Pons (tissue), 1 donor: ENCODE measurements at regions not wholly inside any gene's neighbourhood (a gene's known extent, or its start where the extent isn't known, plus 50 kb on each side); places are given as distances from the start of the nearest gene placed in this dataset.
"Not testable (repeated sequence)": the region's sequence is repeated elsewhere in the genome, so short reads cannot be mapped to it uniquely, and the experiment has no call there.

Experiments
- DNase-seq: peaks from one replicate; pipeline ENCODE4 v3.0.0-alpha.2; 2016; ENCODE audit warnings: low spot score

DNA sequence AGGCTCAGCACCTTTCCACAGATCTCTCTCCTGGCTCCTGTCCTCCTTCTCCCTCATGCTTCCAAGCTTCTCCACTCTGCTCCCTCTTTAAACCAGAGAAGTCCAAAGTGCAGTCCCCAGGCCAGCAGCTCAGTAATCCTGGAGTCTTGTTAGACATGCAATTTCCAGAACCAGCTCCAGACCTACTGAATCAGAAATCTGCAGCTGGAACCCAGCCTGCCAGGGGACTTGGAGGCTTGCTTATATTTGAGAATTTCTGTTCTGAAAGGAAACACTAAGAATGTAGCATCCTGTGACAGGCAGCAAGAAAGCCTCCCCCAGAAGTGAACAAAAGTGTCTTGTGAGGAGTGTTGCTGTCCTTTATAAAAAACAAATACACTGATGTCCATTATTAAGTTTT is 438.1 kb downstream of the BCKDHB start:
- DNase-seq: peak; percentile 36

DNA sequence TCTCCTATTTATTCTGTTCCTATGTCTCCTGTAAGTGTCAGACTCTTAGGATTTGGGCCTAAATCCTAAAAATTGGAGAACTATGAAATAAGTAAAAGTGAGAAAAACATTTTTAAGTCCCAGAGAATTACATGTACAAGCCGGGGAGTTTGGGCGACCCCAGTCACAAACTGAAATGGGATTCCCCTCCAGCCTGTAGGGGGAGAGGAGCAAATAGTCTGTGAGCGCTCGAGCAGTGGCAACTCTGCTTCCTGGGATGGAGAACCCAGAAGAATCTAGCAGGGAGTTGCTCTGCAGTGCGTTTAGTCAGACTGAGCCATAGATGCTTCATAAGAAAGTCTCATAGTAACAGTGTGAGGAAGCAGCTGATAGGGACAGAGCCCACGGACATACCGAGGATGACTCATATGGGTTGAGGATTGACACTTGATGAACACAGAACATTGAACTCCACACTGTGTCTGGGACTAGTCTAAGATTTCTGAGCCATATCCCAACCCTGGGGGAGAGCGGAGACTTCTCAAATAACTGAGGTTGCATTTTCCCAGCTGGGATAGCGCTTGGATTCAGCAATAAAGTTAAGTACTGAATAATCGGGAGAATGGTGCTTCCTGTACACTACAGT is 437.2 kb downstream of the BCKDHB start:
- DNase-seq: peak; percentile 28

- DNase-seq: peak; percentile 87
Observed at GRCh38 chr6:80543151-80543550, 436.7 kb downstream of the BCKDHB start.

DNA sequence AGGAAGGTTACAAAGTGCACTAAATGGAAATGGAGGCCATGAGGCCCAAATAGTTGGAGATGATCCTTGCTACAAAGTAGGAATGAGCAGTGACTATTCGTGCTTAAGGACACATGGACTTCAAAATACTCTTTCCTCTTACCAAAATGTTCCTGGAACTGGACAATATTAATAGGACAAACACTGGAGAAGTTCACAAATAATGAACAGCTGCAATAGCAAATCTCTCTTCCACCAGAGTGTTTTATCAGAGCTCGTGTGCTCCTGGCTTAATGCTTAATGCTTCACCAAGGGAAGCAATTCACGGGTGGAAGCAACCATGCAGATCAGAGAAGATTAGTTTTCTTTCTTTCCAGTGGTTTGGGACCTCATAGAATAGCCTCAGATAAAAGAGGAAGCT is 435.4 kb downstream of the BCKDHB start:
- no peak for DNase-seq

DNA sequence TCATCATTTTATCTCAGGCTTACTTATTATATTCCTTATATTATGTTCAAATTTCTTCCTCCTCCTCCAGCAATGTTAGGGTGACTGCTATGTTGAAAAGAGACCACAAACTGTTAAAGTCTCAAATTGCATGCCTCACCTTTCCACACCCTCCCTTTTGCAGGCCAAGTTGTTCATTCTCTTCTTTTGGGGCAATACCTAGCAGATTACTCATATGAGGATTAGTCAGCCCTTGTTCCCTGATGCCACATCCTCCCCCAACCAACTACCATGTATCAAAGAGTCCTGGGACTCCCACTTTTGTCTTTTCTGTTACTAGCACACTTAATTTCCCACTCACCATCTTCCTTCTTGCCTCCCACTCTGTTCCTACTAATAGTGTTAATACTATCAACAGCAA is 434.7 kb downstream of the BCKDHB start:
- DNase-seq: no peak

- DNase-seq: no peak
Observed at GRCh38 chr6:80540700-80541099, 434.2 kb downstream of the BCKDHB start.

DNA sequence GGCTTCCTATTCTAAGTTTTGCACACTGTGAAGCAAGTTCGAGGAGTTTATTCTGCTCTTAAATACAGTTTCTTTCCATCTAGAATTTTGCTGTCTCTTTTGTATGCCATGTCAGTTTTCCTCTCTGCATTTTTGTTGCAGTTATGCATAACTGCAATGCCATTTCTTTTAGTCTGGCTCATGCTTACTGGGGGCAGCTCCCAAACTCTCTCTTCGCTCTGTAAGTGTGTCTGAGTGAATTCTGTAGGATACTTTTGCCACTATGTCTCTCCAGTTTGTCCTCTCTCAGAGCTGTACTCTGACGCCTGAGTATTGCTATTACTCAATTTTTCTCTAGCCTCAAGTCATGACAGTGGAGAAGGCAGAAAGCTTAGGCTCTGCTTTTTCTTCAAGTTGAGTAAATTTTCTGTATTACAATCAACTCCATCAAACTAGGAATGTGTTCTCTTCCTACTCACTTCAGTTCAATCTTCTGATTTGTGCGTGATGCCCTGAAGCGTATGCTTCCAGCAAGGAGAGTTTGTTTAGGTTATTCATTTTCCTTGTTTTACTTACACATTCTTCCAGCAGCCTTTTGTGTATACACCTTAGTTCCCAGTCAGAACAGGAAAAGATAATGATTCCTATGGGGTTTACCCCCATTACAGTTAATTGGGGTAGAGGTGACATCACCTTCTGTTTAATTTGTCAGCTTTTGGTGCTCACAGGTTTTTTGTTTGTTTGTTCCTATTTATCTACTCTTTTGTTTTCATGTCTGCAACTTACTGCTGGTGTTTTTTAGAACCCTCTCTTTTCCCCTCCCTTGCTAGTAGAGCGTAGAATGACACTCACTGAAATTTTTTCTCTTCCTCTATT is 430.9 kb downstream of the BCKDHB start:
- DNase-seq: no peak

DNA sequence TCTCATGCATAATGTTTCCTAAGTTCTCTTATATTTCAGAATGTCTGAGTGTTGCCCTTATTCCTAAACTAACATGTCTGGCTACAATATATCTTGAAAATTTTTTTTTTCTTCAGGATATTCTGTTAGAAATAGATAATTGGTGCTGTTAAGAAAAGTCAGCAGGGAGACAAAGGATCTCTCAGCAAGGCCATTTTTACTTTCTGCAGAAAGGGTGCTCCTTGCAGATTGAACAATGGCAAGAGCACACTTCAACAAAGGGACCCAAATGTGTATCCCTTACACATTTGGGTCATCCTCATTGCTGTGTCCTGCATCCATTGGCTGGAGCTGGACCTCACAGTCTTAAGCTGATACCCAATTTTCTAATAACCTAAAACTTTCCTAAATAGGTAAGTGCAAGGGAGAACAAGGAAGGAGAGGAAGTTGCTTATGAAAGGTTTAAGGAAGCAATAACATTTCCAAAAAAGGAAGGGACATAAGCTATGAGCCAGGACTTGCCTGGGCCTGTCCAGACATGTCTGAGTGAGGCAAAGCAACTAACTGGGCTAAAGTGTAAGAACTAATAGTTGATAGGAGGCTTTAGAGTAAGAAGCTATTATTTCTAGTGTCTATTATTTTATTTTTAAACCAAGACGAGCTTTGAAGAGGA is 429.6 kb downstream of the BCKDHB start:
- no peak for DNase-seq

DNA sequence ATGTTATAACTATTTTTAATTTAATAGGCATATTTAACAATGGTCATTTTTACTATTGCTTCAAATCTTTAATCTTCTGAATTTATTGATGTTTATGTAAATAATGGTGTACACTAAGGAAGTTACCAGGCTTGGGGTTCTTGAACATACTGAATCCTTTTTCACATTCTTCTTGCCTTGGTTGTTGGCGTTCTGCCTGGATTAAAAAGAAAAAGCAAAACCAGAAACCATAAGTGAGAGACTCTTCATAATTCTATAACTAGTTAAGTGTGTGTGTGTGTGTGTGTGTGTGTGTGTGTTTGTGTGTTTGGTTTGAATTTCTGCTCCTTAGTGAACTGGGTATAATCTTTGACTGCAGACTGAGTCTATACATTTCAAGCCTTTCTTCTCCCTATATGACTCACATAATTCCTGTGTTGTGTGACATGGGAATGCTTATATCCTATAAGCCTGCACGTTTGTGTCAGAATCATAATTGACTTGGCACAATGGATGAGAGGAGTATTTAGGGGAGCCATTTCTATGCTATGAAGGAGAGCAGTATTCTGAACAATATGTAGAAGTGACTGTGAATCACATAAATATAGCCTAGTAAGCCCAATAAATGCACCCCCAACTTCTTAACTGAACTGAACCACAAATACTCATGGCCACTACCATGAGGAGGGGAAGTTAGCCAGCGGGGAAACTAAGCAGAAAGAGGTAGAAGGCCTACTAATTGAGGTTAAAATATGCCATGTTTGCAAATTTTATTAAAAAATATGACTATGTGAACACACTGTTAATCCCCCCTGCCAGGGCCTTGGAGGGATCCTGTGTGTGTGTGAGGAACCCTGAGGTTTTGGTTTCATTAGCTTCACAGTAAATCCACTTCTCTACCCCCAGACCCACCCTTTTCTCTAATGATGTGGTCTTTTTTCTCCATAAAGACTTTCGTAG is 425.5 kb downstream of the BCKDHB start:
- DNase-seq: no peak

- DNase-seq: no peak
Observed at GRCh38 chr6:80530103-80530502, 423.6 kb downstream of the BCKDHB start.

DNA sequence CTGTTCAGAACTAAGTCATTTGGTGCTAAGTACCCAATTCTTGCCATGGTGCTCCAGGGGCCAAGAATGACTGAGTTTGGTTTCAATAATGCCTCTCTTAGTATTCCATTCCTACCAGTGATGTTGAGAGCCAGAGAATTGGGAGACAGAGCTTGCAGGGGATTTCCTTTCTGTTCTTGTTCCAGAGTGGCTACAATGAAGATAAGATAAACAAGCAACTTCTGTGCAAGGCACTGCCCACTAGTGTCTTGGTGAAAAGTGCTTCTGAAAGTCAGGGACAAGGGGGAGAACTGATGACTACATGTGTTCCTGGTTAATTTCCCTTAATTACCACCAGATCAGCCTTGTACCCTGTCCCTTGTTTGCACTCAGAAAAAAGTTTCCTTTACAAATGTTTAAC is 421.6 kb downstream of the BCKDHB start:
- no peak for DNase-seq

- no peak for DNase-seq
Observed at GRCh38 chr6:80527552-80528052, 421.1 kb downstream of the BCKDHB start.

GRCh38 chr6:80523531-80523997 is 417.1 kb downstream of the BCKDHB start:
- DNase-seq: no peak

DNA sequence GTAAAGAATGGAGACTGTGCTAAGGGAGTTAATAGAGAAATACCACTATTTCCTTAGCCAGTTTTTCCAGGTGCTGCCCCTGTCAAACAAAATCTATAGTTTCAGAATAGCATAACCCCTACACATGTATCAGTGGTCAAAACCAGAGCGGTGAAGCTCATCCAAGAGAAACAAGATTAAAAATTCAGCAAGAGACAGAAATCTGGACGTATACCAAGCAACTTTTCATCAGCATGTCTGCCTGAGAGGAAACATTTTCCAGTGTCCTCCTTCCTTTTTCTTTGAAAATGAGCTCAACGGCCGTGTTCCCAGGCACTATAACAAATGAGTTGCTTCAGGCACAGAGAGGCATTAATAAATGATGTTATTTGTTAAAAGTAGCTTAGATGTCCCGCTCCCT is 416.5 kb downstream of the BCKDHB start:
- no peak for DNase-seq

DNA sequence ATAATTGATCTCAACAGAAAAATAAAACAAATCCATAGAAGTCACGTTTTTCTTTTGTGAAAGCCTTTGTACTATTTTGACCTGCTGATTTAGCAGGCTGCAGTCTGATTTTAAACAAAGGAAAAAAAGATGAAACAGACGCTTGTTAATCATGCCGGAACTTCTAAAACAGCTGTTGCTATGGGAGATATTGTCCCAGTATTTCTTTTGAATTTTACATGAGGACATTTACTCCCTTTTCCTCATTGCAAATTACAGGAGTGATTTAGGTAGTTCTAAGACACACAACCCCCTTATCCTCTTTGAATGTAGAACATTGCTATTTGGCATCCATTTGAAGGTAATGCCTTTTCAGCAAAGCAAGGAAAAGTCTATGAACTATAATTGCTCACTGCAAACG is 416.1 kb downstream of the BCKDHB start:
- DNase-seq: no peak

DNA sequence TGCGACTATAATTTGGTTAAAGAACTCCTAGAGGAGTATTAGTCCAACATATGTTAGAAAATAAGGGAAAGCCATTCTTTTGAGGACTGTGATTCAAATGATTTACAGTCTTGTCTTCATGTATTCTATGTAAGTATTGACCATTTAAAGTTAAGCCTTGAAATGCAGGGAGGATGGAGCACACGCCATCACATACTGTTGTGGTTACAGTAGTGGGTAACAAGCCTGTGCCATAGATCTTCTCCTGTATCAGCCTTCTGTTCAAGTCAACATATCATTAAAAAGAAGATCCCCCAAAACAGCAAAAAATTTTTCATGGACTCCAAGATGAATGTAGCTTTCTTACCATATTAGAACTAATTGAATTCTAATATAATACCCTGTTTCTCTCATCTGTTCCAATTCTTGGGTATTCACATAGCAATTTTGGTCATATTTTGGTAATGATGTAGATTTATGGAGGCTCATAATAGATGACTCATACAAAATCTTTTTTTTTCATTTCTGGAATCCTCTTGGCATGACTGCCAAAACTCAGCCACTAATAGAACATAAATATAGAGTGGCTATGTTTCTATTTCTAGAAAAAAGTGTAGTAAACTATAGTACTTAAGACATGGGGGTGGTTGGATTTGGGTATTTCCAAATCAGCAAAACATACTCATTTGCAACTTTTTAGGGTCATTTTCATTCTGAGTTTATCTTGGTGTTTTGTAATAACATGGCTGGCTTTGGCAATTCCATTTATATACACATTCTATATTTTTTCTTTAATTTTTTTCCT is 413.5 kb downstream of the BCKDHB start:
- no peak for DNase-seq

DNA sequence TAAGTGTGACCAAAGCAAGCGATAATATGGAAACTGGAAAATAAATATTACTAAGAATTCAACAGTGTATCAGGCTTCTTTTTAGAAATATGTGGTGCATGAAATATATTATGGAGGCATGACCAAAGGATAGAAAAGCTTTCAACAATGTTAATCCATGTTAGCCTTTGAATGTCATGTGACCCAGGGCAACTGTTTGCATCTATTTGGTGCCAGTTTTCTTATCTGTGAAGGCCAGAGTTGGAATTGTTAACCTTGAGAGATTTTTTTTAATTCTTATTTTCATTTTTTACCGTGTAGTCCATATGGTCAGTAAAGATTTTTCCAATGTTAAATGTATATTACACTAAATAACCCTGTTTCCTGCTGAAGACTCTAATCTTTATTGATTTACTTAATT is 411.1 kb downstream of the BCKDHB start:
- DNase-seq: no peak

- not testable (repeated sequence) for DNase-seq
Observed at GRCh38 chr6:80510521-80510920, 404.1 kb downstream of the BCKDHB start.

DNA sequence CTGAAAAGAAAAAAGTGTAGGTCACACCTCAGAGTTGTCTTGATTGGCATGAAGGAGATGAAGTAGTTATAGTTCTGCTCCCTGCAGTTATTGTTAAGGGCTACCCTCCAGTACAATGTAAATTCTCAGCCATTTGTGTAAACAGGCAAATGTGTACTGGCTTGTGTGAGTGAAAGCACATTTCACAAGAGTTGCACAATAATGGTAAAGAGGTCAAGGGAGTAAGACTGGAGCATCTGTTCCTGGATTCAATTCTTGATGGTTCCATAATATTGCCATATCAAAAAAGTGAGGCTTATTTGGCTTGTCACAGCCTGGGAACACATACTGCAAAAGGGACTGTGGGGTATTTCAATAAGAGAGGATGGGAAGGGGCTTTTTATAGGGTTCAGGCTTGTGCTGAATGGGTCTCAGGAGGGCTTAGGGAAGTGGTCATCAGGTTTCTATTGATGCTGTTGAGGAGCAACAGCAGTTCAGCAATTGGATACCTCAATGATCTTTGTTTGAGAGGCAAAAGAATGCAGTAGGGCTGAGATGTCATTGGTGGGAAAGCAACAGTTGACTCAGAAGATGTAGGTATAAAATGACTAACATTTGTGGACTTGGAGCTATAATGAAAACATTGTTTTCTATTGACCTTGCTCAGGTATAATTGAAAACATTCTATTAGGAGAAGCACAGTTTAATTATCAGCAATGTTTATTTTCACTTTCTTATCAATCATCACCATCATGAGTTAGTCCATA is 402.6 kb downstream of the BCKDHB start:
- no peak for DNase-seq

DNA sequence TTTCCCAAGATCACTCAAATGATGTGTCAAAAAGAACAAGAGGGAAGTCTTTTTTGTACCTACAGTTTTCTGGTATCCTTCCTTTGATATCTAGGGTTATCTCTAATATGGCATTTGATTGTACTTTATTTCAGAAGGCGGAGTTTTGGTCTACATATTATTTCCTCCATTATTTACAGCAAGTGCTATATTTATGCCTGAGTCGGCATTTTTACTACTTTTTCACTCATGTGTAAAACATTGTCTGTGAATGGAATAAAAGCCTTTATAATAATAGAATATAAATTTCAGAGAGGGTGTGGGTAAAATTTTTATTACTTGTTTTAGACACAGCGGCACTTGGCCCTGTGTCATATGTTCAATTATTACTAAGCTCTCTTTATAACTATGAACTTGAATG is 398.4 kb downstream of the BCKDHB start:
- DNase-seq: no peak
